ENCODE measurements at regions not wholly inside any gene's neighbourhood (a gene's known extent, or its start where the extent isn't known, plus 50 kb on each side); places are given as distances from the start of the nearest gene placed in this dataset.

GRCh38 chr7:113421696-113422330 is 303.5 kb upstream of the SMIM30 start:
- no peak for TF ChIP-seq RARB (CRISPR knock-in tag; IDR thresholded peaks at IDR 0.05)
- peak; percentile 14; the same call in 1 of the 2 replicates for TF ChIP-seq TCF4 (CRISPR knock-in tag; IDR thresholded peaks at IDR 0.05; ENCODE audit: borderline replicate concordance)
- peak; percentile 100 for ATAC-seq

- no peak for ATAC-seq
- TF ChIP-seq CSDC2 (CRISPR knock-in tag; IDR thresholded peaks at IDR 0.05) (no peak), ZC3H10 (CRISPR knock-in tag; IDR thresholded peaks at IDR 0.05) (no peak), ZNF8 (CRISPR knock-in tag; IDR thresholded peaks at IDR 0.05) (no peak), ZFP30 (CRISPR knock-in tag; IDR thresholded peaks at IDR 0.05) (no peak), GLIS3 (CRISPR knock-in tag; IDR thresholded peaks at IDR 0.05) (no peak), PPARA (CRISPR knock-in tag; IDR thresholded peaks at IDR 0.05; ENCODE audit: borderline replicate concordance) (no peak), POU6F1 (CRISPR knock-in tag; IDR thresholded peaks at IDR 0.05; ENCODE audit: borderline replicate concordance, low read depth) (no peak), RARB (CRISPR knock-in tag; IDR thresholded peaks at IDR 0.05) (no peak), ISL1 (CRISPR knock-in tag; IDR thresholded peaks at IDR 0.05) (no peak), ZNF70 (CRISPR knock-in tag; IDR thresholded peaks at IDR 0.05) (no peak), CSRNP3 (CRISPR knock-in tag; IDR thresholded peaks at IDR 0.05) (no peak), TCF4 (CRISPR knock-in tag; IDR thresholded peaks at IDR 0.05; ENCODE audit: borderline replicate concordance) (no peak), PATZ1 (CRISPR knock-in tag; IDR thresholded peaks at IDR 0.05; ENCODE audit: borderline replicate concordance) (no peak), CREB5 (CRISPR knock-in tag; IDR thresholded peaks at IDR 0.05; ENCODE audit: low read depth) (no peak), ZFP3 (CRISPR knock-in tag; IDR thresholded peaks at IDR 0.05) (no peak), ESRRG (CRISPR knock-in tag; IDR thresholded peaks at IDR 0.05) (no peak), TOX (CRISPR knock-in tag; IDR thresholded peaks at IDR 0.05; ENCODE audit: borderline replicate concordance) (no peak)
These were observed 296.2 kb upstream of the SMIM30 start for GRCh38 chr7:113414401-113415035.

- ATAC-seq, result no peak
- TF ChIP-seq TOX (CRISPR knock-in tag; IDR thresholded peaks at IDR 0.05; ENCODE audit: borderline replicate concordance), result no peak
- no peak for TF ChIP-seq PATZ1 (CRISPR knock-in tag; IDR thresholded peaks at IDR 0.05; ENCODE audit: borderline replicate concordance)
- no peak for TF ChIP-seq SNAI2 (CRISPR knock-in tag; IDR thresholded peaks at IDR 0.05)
- no peak for TF ChIP-seq ARNTL (CRISPR knock-in tag; IDR thresholded peaks at IDR 0.05; ENCODE audit: borderline replicate concordance, low read depth)
- TF ChIP-seq ZFP30 (CRISPR knock-in tag; IDR thresholded peaks at IDR 0.05), result no peak
- TF ChIP-seq OSR1 (CRISPR knock-in tag; IDR thresholded peaks at IDR 0.05), result no peak
- TF ChIP-seq ZNF70 (CRISPR knock-in tag; IDR thresholded peaks at IDR 0.05), result no peak
- no peak for TF ChIP-seq ZFP3 (CRISPR knock-in tag; IDR thresholded peaks at IDR 0.05)
- TF ChIP-seq ISL1 (CRISPR knock-in tag; IDR thresholded peaks at IDR 0.05), result no peak
- no peak for TF ChIP-seq POU6F1 (CRISPR knock-in tag; IDR thresholded peaks at IDR 0.05; ENCODE audit: borderline replicate concordance, low read depth)
- TF ChIP-seq CREB5 (CRISPR knock-in tag; IDR thresholded peaks at IDR 0.05; ENCODE audit: low read depth), result no peak
- TF ChIP-seq ZC3H10 (CRISPR knock-in tag; IDR thresholded peaks at IDR 0.05), result no peak
- no peak for TF ChIP-seq TCF4 (CRISPR knock-in tag; IDR thresholded peaks at IDR 0.05; ENCODE audit: borderline replicate concordance)
- no peak for TF ChIP-seq CSRNP3 (CRISPR knock-in tag; IDR thresholded peaks at IDR 0.05)
- TF ChIP-seq ESRRG (CRISPR knock-in tag; IDR thresholded peaks at IDR 0.05), result no peak
- TF ChIP-seq RARB (CRISPR knock-in tag; IDR thresholded peaks at IDR 0.05), result no peak
- TF ChIP-seq GLIS3 (CRISPR knock-in tag; IDR thresholded peaks at IDR 0.05), result no peak
These were observed 294.1 kb upstream of the SMIM30 start for GRCh38 chr7:113412410-113412809.
